Gastroesophageal sphincter (tissue), 4 donors: ENCODE measurements at regions not wholly inside any gene's neighbourhood (a gene's known extent, or its start where the extent isn't known, plus 50 kb on each side); places are given as distances from the start of the nearest gene placed in this dataset.

ENCODE experiments used
- ATAC-seq: fragments of 150-250 bp; one replicate; pipeline ENCODE4 v1.9.1; 2016; ENCODE audit warnings: mild to moderate bottlenecking, moderate library complexity
- H3K27ac ChIP-seq, 4 donors: fragments of 200-600 bp; sonication (generic) in 3 of 4; 1 replicate in 3 of 4; 2 replicates in 1 of 4; pipeline ENCODE4 v1.5.1; 2016 to 2019
- H3K27me3 ChIP-seq: fragments of 200-600 bp; sonication (generic); one replicate; pipeline ENCODE4 v1.5.1; 2019
- H3K36me3 ChIP-seq, 2 donors: fragments of 200-600 bp; sonication (generic); one replicate each; pipeline ENCODE4 v1.5.1; 2019; ENCODE audit warnings: control low read depth in 1 of 2
- H3K4me1 ChIP-seq, 3 donors: fragments of 200-600 bp; sonication (generic); 1 replicate in 2 of 3; 2 replicates in 1 of 3; pipeline ENCODE4 v1.5.1; 2016 to 2019; ENCODE audit warnings: control low read depth in 2 of 3
- H3K4me3 ChIP-seq, 2 donors: fragments of 200-600 bp; sonication (generic); one replicate each; pipeline ENCODE4 v1.5.1; 2019; ENCODE audit warnings: mild to moderate bottlenecking in 1 of 2, moderate library complexity in 1 of 2
- H3K9me3 ChIP-seq, 3 donors: fragments of 200-600 bp; sonication (generic); one replicate each; pipeline ENCODE4 v1.5.1; 2017 to 2019; ENCODE audit warnings: control low read depth in 2 of 3
- CTCF ChIP-seq, 4 experiments: fragments of 200-600 bp in 2 of 4; fragments of 450-650 bp in 2 of 4; sonication (generic) in 1 of 4; IDR thresholded peaks; one replicate each; pipeline ENCODE4 v1.5.1; 2017 to 2019; ENCODE audit warnings: antibody characterized with exemption in 4 of 4, mild to moderate bottlenecking in 2 of 4, moderate library complexity in 2 of 4
- EP300 ChIP-seq: sonication (generic); formaldehyde crosslinking; IDR thresholded peaks from one replicate; pipeline ENCODE4 v1.6.1; 2017; ENCODE audit warnings: antibody characterized with exemption, mild to moderate bottlenecking
- POLR2A ChIP-seq, 2 donors: fragments of 450-650 bp; IDR thresholded peaks; one replicate each; pipeline ENCODE4 v1.6.1; 2017; ENCODE audit warnings: antibody characterized with exemption in 2 of 2, mild to moderate bottlenecking in 2 of 2, moderate library complexity in 1 of 2
- POLR2AphosphoS5 ChIP-seq: sonication (generic); formaldehyde crosslinking; IDR thresholded peaks from one replicate; pipeline ENCODE4 v1.6.1; 2017; ENCODE audit warnings: antibody characterized with exemption
- WGBS, 2 donors: methylation state at CpG; one replicate each; pipeline ENCODE4 v1.1.5; 2018; ENCODE audit warnings: low coverage in 1 of 2; 5-methylcytosine and 5-hydroxymethylcytosine counted together

DNA sequence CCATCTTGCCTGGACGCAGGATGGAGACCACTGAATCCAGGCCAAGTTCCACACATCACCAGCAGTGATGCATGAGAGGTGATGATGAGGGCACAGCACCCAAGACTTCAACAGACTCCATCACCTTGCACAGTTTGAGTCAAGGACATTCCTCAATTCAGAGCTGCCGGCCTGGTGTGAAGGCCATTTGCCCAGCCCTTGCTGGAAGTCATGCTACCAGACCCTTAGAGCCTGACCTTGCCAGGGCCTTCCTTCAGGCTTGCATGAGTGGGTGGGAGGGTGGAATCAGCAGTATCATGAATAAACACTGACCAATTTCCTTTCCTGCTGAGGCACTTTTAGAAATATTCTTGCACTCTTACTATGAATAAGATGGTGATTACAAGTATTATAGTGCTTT, 130.2 kb upstream of the SSTR4 start:
- no peaks in the 10 kb centered on the region for H3K4me1 ChIP-seq
- no peaks in the 10 kb centered on the region for H3K36me3 ChIP-seq
- no peak overlapping the region for H3K27ac ChIP-seq
- H3K27me3 ChIP-seq = peaks cover 11% of the 10 kb centered on the region
- no peak for TF ChIP-seq POLR2A (IDR thresholded peaks at IDR 0.05)
- no peak for TF ChIP-seq EP300
- TF ChIP-seq CTCF (IDR thresholded peaks at IDR 0.05) = no peak
- no peak for TF ChIP-seq POLR2AphosphoS5
- WGBS, 2 donors = 0 to 60% methylated on average over 1 of the region's 2 CpGs
- no peak for ATAC-seq
- H3K4me3 ChIP-seq = no peak overlapping the region
- peaks cover 0 to 21% (median 0%) of the 10 kb centered on the region in 3 donors for H3K9me3 ChIP-seq

DNA sequence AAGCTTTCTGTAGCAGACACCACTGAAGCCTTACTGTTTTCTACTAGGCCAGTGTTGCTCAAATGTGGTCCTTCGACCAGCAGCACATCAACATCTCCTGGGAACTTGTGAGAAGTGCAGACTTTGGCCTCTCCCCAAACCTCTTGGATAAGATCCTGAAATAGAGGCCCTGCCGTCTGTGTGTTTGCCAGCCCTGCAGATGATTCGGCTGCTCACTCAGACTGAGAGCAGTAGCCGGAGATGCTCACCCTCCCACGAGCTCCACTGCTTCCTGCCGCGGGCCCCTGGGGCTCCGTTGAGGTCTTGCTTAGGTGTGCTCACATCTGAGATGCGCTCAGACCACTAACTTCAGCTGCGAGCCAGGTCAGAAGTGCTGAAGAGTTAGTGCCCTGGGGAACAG, 129.5 kb upstream of the SSTR4 start:
- H3K4me1 ChIP-seq = no peaks in the 10 kb centered on the region
- no peak overlapping the region for H3K4me3 ChIP-seq
- no peak for TF ChIP-seq EP300
- TF ChIP-seq CTCF (IDR thresholded peaks at IDR 0.05) = no peak
- TF ChIP-seq POLR2AphosphoS5 = no peak
- no peak for TF ChIP-seq POLR2A (IDR thresholded peaks at IDR 0.05)
- no peak overlapping the region for H3K27ac ChIP-seq
- no peaks in the 10 kb centered on the region for H3K36me3 ChIP-seq
- peak; percentile 61 for ATAC-seq
- peaks cover 11% of the 10 kb centered on the region for H3K27me3 ChIP-seq
- H3K9me3 ChIP-seq = peaks cover 0 to 14% (median 0%) of the 10 kb centered on the region in 3 donors
- 0% methylated on average over 1 to 2 of the region's 10 CpGs for WGBS, 2 donors

GRCh38 chr20:22908437-22908836, 126.7 kb upstream of the SSTR4 start:
- Histone ChIP-seq H3K36me3 (no peaks in the 10 kb centered on the region), H3K27ac (no peak overlapping the region), H3K4me3 (no peak overlapping the region), H3K4me1 (no peaks in the 10 kb centered on the region), H3K9me3 (no peaks in the 10 kb centered on the region), H3K27me3 (peaks cover 11% of the 10 kb centered on the region)
- no peak for ATAC-seq
- 78% methylated on average over 1 of the region's 3 CpGs; no CpG with 5 or more reads in 1 of the 2 donors for WGBS, 2 donors
- TF ChIP-seq CTCF (IDR thresholded peaks at IDR 0.05) = no peak
- TF ChIP-seq POLR2A (IDR thresholded peaks at IDR 0.05) = no peak
- TF ChIP-seq POLR2AphosphoS5 = no peak
- TF ChIP-seq EP300 = no peak

DNA sequence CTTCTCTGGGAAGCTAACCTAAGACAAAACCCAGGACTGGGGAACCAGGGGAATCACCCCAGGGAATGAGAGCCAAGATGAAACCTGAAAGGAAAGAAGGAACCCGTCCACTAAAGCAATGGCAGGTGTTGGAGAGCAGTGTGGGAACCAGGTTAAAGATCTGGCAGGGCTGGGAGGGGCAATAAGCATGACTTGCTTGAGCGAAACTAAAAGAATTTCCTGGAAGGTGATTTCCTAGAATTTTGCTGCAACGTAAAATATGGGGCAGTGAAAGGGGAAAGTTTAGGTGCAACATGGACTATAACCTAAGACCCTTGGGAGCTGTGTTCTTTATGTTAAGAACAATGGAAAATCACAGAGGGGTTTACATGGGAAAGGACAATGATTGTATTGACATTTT, 126.2 kb upstream of the SSTR4 start:
- Histone ChIP-seq H3K27me3 (peaks cover 11% of the 10 kb centered on the region), H3K4me3 (no peak overlapping the region), H3K36me3 (no peaks in the 10 kb centered on the region), H3K27ac (no peak overlapping the region), H3K4me1 (no peaks in the 10 kb centered on the region), H3K9me3 (no peaks in the 10 kb centered on the region)
- ATAC-seq = no peak
- 82 to 85% methylated on average over 2 to 3 of the region's 3 CpGs for WGBS, 2 donors
- TF ChIP-seq POLR2AphosphoS5 (no peak), EP300 (no peak), CTCF (IDR thresholded peaks at IDR 0.05) (no peak), POLR2A (IDR thresholded peaks at IDR 0.05) (no peak)

- Histone ChIP-seq H3K4me1 (no peaks in the 10 kb centered on the region), H3K9me3 (no peaks in the 10 kb centered on the region), H3K36me3 (no peaks in the 10 kb centered on the region), H3K27me3 (peaks cover 11% of the 10 kb centered on the region), H3K4me3 (no peak overlapping the region), H3K27ac (no peak overlapping the region)
- no peak for ATAC-seq
- TF ChIP-seq EP300 (no peak), CTCF (IDR thresholded peaks at IDR 0.05) (no peak), POLR2A (IDR thresholded peaks at IDR 0.05) (no peak), POLR2AphosphoS5 (no peak)
These were observed 125.7 kb upstream of the SSTR4 start for GRCh38 chr20:22909436-22909835.
